Esophagus muscularis mucosa (tissue), 4 donors: ENCODE measurements at regions not wholly inside any gene's neighbourhood (a gene's known extent, or its start where the extent isn't known, plus 50 kb on each side); places are given as distances from the start of the nearest gene placed in this dataset.

Source experiments
- DNase-seq: peaks from one replicate; pipeline ENCODE4 v3.0.0-alpha.2; 2017; ENCODE audit errors: extremely low spot score
- H3K27ac ChIP-seq, 4 donors: fragments of 200-600 bp; sonication (generic); replicated peaks in 1 of 4; 1 replicate in 3 of 4; 2 replicates in 1 of 4; pipeline ENCODE4 v1.5.1; 2016 to 2019; ENCODE audit warnings: mild to moderate bottlenecking in 1 of 4
- H3K27me3 ChIP-seq, 4 donors: fragments of 200-600 bp; sonication (generic); one replicate each; pipeline versions ENCODE4 v1.5.1 to v1.6.0; 2016 to 2019
- H3K36me3 ChIP-seq, 4 donors: fragments of 200-600 bp; sonication (generic); one replicate each; pipeline ENCODE4 v1.5.1; 2016 to 2019
- H3K4me1 ChIP-seq, 4 donors: fragments of 200-600 bp; sonication (generic); one replicate each; pipeline ENCODE4 v1.5.1; 2016 to 2019
- H3K4me3 ChIP-seq, 4 donors: fragments of 200-600 bp; sonication (generic); 1 replicate in 2 of 4; 2 replicates in 2 of 4; pipeline ENCODE4 v1.5.1; 2016 to 2019; ENCODE audit warnings: mild to moderate bottlenecking in 4 of 4, moderate library complexity in 1 of 4
- H3K9me3 ChIP-seq, 4 donors: fragments of 200-600 bp; sonication (generic); 1 replicate in 3 of 4; 2 replicates in 1 of 4; pipeline ENCODE4 v1.5.1; 2016 to 2019
- EP300 ChIP-seq: sonication (generic); formaldehyde crosslinking; IDR thresholded peaks from one replicate; pipeline ENCODE4 v1.6.1; 2017; ENCODE audit warnings: antibody characterized with exemption
- POLR2A ChIP-seq: fragments of 450-650 bp; IDR thresholded peaks from one replicate; pipeline ENCODE4 v1.6.1; 2017; ENCODE audit warnings: antibody characterized with exemption, moderate library complexity, mild to moderate bottlenecking, low read depth
- POLR2AphosphoS5 ChIP-seq, 2 donors: sonication (generic); formaldehyde crosslinking; IDR thresholded peaks; one replicate each; pipeline ENCODE4 v1.6.1; 2017; ENCODE audit warnings: antibody characterized with exemption in 2 of 2
- WGBS: methylation state at CpG from one replicate; pipeline ENCODE4 v1.1.5; 2018; 5-methylcytosine and 5-hydroxymethylcytosine counted together
- intact Hi-C: fragments of 100-400 bp; cut with DNase I; formaldehyde crosslinking; loops from one replicate; pipeline ENCODE4 v1.15.1; 2023
- TF ChIP-seq, protein P1 (sequence below), 3 experiments: fragments of 200-600 bp in 2 of 3; fragments of 450-650 bp in 1 of 3; sonication (generic) in 2 of 3; IDR thresholded peaks; one replicate each; pipeline ENCODE4 v1.5.1; 2017 to 2019; ENCODE audit warnings: antibody characterized with exemption in 3 of 3, mild to moderate bottlenecking in 2 of 3, moderate library complexity in 1 of 3

DNA sequence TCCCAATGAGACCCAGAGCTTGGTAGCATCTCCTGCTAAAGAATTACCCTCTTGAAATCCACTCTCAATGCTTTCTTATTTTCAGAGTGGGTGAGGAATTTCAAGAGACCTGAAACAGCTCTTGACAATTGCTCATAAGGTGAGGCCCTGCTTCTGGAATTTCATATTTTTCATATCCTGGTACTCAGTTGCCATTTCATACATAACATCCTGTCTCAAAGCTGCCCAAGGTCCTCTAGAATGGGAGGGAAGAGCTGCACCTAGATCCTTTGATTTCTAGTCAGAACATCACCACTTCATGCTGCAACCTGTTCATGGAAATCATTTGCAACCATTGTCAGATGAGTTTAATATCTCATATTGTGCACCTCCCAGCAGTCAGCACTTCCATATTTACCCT is 404.8 kb upstream of the GALNT5 start:
- DNase-seq, result no peak
- H3K9me3 ChIP-seq, result no peaks in the 10 kb centered on the region
- intact Hi-C loops, result no loop called here
- no peak overlapping the region for H3K27ac ChIP-seq
- H3K4me1 ChIP-seq, result no peaks in the 10 kb centered on the region
- no peak for TF ChIP-seq POLR2A
- no peak for TF ChIP-seq POLR2AphosphoS5 (IDR thresholded peaks at IDR 0.05)
- no peak for TF ChIP-seq EP300
- TF ChIP-seq, protein P1, sequence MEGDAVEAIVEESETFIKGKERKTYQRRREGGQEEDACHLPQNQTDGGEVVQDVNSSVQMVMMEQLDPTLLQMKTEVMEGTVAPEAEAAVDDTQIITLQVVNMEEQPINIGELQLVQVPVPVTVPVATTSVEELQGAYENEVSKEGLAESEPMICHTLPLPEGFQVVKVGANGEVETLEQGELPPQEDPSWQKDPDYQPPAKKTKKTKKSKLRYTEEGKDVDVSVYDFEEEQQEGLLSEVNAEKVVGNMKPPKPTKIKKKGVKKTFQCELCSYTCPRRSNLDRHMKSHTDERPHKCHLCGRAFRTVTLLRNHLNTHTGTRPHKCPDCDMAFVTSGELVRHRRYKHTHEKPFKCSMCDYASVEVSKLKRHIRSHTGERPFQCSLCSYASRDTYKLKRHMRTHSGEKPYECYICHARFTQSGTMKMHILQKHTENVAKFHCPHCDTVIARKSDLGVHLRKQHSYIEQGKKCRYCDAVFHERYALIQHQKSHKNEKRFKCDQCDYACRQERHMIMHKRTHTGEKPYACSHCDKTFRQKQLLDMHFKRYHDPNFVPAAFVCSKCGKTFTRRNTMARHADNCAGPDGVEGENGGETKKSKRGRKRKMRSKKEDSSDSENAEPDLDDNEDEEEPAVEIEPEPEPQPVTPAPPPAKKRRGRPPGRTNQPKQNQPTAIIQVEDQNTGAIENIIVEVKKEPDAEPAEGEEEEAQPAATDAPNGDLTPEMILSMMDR (IDR thresholded peaks at IDR 0.05), result no peak
- H3K36me3 ChIP-seq, result no peaks in the 10 kb centered on the region
- no peaks in the 10 kb centered on the region for H3K27me3 ChIP-seq
- H3K4me3 ChIP-seq, result no peak overlapping the region

DNA sequence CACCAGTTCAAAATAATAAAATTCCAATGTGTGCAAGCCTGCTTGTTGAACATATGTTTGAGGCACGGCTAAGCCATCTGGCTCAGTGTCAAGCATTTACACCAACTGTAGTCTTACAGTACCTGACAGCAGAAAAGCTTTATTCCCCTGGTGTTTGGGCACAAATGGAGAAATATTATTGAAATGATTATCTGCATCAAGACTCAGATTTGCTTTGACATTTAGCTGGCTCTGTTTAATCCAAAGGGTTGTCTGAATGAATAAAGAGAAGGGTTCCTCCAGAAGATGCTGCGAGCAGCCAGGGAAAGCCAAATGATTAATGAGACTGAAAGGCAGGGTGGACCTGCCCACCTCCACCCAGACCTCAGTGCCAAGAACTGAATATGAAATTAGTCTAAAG is 393.2 kb upstream of the GALNT5 start:
- TF ChIP-seq POLR2AphosphoS5 (IDR thresholded peaks at IDR 0.05), result no peak
- TF ChIP-seq, protein P1 (IDR thresholded peaks at IDR 0.05), result no peak
- no peak for TF ChIP-seq EP300
- TF ChIP-seq POLR2A, result no peak
- H3K4me3 ChIP-seq, result no peak overlapping the region
- intact Hi-C loops, result no loop called here
- H3K36me3 ChIP-seq, result no peaks in the 10 kb centered on the region
- H3K4me1 ChIP-seq, result peaks cover 0 to 12% (median 4%) of the 10 kb centered on the region in 4 donors
- no peaks in the 10 kb centered on the region for H3K9me3 ChIP-seq
- H3K27ac ChIP-seq, result no peak overlapping the region
- H3K27me3 ChIP-seq, result no peaks in the 10 kb centered on the region
- DNase-seq, result no peak
- WGBS, result 15% methylated on average over 2 of the region's 2 CpGs

DNA sequence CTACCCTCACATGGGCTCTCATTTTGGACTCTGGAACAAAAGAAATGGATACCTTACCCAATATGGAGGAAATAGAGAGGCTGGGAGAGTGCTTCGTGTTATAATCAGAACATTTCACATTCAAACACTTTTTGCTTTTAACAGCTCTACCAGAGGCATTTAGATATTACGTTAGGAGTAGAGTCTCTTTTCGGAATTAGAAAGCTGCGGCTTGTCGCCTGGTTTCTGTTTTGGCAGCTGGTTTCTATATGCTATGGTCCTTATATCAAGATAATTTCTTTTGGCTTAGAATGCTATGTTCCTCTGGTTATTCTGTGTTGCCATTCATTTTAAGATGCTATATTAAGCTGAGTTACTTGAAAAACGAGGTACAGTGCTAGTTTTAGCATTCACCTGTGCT is 392.8 kb upstream of the GALNT5 start:
- TF ChIP-seq POLR2AphosphoS5 (IDR thresholded peaks at IDR 0.05) (no peak), EP300 (no peak), POLR2A (no peak)
- TF ChIP-seq, protein P1 (IDR thresholded peaks at IDR 0.05), result no peak
- DNase-seq, result no peak

DNA sequence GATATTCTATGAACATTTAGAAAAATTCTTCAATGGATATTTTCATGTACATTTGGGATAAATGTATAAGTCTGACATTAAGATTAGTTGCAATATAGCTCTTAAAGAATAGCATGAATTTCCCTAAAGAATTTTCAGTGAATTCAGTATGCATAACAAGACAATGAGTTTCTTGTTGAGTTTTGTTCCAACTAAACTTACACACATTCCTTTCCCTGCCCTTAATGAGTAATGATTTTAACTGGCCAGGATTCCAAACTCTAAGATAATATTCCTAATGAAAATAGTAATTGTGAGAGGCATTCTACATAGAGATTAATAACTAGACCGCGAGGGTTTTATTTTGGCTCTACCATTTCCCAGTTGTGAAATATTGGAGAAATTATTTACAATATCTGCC is 390.3 kb upstream of the GALNT5 start:
- Histone ChIP-seq H3K4me1 (peaks cover 0 to 12% (median 4%) of the 10 kb centered on the region in 4 donors), H3K27me3 (no peaks in the 10 kb centered on the region), H3K27ac (no peak overlapping the region), H3K4me3 (no peak overlapping the region), H3K36me3 (no peaks in the 10 kb centered on the region), H3K9me3 (no peaks in the 10 kb centered on the region)
- no peak for DNase-seq
- intact Hi-C loops, result no loop called here
- no peak for TF ChIP-seq POLR2AphosphoS5 (IDR thresholded peaks at IDR 0.05)
- 81% methylated on average over 2 of the region's 2 CpGs for WGBS

More for the DNA sequence above, 392.8 kb upstream of the GALNT5 start:
- no peaks in the 10 kb centered on the region for H3K36me3 ChIP-seq
- intact Hi-C loops, result no loop called here
- 59% methylated on average over 6 of the region's 6 CpGs for WGBS
- H3K9me3 ChIP-seq, result no peaks in the 10 kb centered on the region
- H3K4me3 ChIP-seq, result no peak overlapping the region
- peaks cover 0 to 12% (median 4%) of the 10 kb centered on the region in 4 donors for H3K4me1 ChIP-seq
- H3K27me3 ChIP-seq, result no peaks in the 10 kb centered on the region
- no peak overlapping the region for H3K27ac ChIP-seq

DNA sequence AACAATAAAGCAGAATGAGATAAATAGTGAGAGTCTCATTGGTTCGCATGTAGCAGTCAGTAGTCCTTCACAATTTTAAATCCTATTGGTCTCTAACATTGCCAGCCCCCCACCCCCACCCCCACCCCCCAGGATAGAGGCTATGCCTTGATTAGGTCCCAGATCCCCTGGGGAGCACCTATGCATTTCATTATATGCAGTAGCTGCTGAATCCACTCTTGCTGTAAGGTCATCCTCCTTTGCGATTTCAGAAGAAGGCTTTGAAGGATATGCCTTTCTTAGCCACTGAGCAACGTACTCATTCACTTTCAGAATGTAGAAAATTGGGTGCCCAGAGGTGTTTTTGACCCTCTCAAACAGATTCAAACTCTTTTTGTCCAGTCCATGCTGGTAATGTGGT is 382.8 kb upstream of the GALNT5 start:
- TF ChIP-seq EP300, result no peak
- no peak for TF ChIP-seq POLR2A
- Histone ChIP-seq H3K27ac (no peak overlapping the region), H3K27me3 (no peaks in the 10 kb centered on the region), H3K4me3 (no peak overlapping the region), H3K36me3 (no peaks in the 10 kb centered on the region), H3K9me3 (no peaks in the 10 kb centered on the region), H3K4me1 (no peaks in the 10 kb centered on the region)
- intact Hi-C loops, result no loop called here
- no peak for DNase-seq
- WGBS, result 51% methylated on average over 3 of the region's 3 CpGs

DNA sequence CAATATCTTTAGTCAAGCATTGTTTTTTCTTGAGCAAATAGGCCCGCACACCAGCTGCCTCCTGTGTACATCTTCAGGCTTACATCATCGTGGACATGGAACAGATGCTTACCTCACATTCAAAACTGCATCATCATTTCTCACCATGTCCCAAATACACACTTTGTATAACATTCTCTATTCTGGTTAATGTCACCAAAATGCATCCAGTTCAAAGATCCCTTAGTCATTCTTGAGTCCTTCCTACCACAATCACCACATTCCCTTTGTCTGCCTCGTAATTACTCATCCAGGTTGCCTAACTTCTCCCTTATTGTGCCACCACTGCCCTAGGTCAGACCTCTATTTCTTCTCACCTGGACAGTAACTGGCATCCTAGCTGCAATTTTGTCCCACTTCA is 373.7 kb upstream of the GALNT5 start:
- no peaks in the 10 kb centered on the region for H3K4me1 ChIP-seq
- no peak overlapping the region for H3K4me3 ChIP-seq
- H3K27ac ChIP-seq, result no peak overlapping the region
- 80% methylated on average over 3 of the region's 3 CpGs for WGBS
- TF ChIP-seq POLR2A, result no peak
- TF ChIP-seq, protein P1 (IDR thresholded peaks at IDR 0.05), result no peak
- TF ChIP-seq POLR2AphosphoS5 (IDR thresholded peaks at IDR 0.05), result no peak
- no peak for TF ChIP-seq EP300
- no peaks in the 10 kb centered on the region for H3K36me3 ChIP-seq
- H3K9me3 ChIP-seq, result no peaks in the 10 kb centered on the region
- intact Hi-C loops, result no loop called here
- no peak for DNase-seq
- no peaks in the 10 kb centered on the region for H3K27me3 ChIP-seq
